ENCODE measurements at regions not wholly inside any gene's neighbourhood (a gene's known extent, or its start where the extent isn't known, plus 50 kb on each side); places are given as distances from the start of the nearest gene placed in this dataset.

DNA sequence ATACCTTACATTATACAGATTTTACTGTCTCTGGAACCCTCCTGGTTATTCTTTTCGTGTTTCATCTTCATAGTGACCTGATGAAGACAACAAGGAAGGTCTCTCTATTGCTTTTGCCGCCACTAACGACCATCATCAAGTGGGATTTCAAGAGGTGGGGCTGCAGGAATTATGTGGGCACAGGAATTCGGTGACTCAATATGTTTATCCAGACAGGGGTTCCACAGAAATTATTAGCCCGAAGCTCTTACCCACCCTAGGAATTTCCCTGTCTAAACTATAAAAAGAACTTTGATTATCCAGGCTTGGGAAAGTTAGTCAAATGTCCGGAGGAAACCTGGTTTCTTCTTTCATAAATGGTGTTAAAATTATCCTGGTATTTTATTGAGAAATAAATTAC lies 566.8 kb upstream of the TENM4 start:
- no peaks in the 10 kb centered on the region for H3K27me3 ChIP-seq (ENCODE audit: control insufficient read depth in 3 of 3, insufficient read depth in 3 of 3, low read length in 3 of 3)
- H3K4me1 ChIP-seq (ENCODE audit: control insufficient read depth in 3 of 3, insufficient read depth in 3 of 3, low read length in 3 of 3), result no peaks in the 10 kb centered on the region
- H3K27ac ChIP-seq (ENCODE audit: low read depth, low read length), result no peak overlapping the region
- no peak overlapping the region for H3K4me3 ChIP-seq (ENCODE audit: low read length in 3 of 3)
- no peak overlapping the region for H3K9ac ChIP-seq (ENCODE audit: low read depth in 1 of 3, low read length in 3 of 3)
- H3K9me3 ChIP-seq (ENCODE audit: control insufficient read depth in 3 of 3, low read length in 3 of 3), result peaks cover 0 to 1% (median 0%) of the 10 kb centered on the region in 3 donors
- no peaks in the 10 kb centered on the region for H3K36me3 ChIP-seq (ENCODE audit: control insufficient read depth in 3 of 3, insufficient read depth in 3 of 3, low read length in 3 of 3)

GRCh38 chr11:79990141-79990540 lies 549.3 kb upstream of the TENM4 start:
- H3K4me1 ChIP-seq (ENCODE audit: control insufficient read depth in 3 of 3, insufficient read depth in 3 of 3, low read length in 3 of 3), result peaks cover 0 to 3% (median 0%) of the 10 kb centered on the region in 3 donors
- H3K27ac ChIP-seq (ENCODE audit: low read depth, low read length), result no peak overlapping the region
- H3K4me3 ChIP-seq (ENCODE audit: low read length in 3 of 3), result no peak overlapping the region
- no peaks in the 10 kb centered on the region for H3K36me3 ChIP-seq (ENCODE audit: control insufficient read depth in 3 of 3, insufficient read depth in 3 of 3, low read length in 3 of 3)
- no peaks in the 10 kb centered on the region for H3K27me3 ChIP-seq (ENCODE audit: control insufficient read depth in 3 of 3, insufficient read depth in 3 of 3, low read length in 3 of 3)
- H3K9me3 ChIP-seq (ENCODE audit: control insufficient read depth in 3 of 3, low read length in 3 of 3), result no peaks in the 10 kb centered on the region
- no peak overlapping the region for H3K9ac ChIP-seq (ENCODE audit: low read depth in 1 of 3, low read length in 3 of 3)

DNA sequence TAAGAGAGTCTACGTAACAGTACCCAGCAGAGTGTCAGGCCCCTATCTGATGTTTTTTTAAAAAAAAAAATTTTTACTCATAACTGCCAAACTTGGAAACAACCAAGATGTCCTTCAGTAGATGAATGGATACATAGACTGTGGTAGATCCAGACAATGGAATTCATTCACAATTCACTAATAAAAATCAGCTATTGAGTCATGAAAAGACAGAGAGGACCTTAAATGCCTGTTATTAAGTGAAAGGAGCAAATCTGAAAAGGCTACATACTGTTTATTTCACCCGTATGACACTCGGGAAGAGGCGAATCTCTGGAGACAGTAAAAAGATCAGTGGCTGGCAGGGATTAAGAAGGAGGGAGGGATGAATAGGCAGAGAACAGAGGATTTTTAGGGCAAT lies 541.4 kb upstream of the TENM4 start:
- no peaks in the 10 kb centered on the region for H3K36me3 ChIP-seq (ENCODE audit: control insufficient read depth in 3 of 3, insufficient read depth in 3 of 3, low read length in 3 of 3)
- H3K27me3 ChIP-seq (ENCODE audit: control insufficient read depth in 3 of 3, insufficient read depth in 3 of 3, low read length in 3 of 3), result no peaks in the 10 kb centered on the region
- H3K27ac ChIP-seq (ENCODE audit: low read depth, low read length), result no peak overlapping the region
- no peaks in the 10 kb centered on the region for H3K9me3 ChIP-seq (ENCODE audit: control insufficient read depth in 3 of 3, low read length in 3 of 3)
- H3K9ac ChIP-seq (ENCODE audit: low read depth in 1 of 3, low read length in 3 of 3), result no peak overlapping the region
- no peak overlapping the region for H3K4me3 ChIP-seq (ENCODE audit: low read length in 3 of 3)
- H3K4me1 ChIP-seq (ENCODE audit: control insufficient read depth in 3 of 3, insufficient read depth in 3 of 3, low read length in 3 of 3), result no peaks in the 10 kb centered on the region

- Histone ChIP-seq H3K9me3 (ENCODE audit: control insufficient read depth in 3 of 3, low read length in 3 of 3) (no peaks in the 10 kb centered on the region), H3K4me1 (ENCODE audit: control insufficient read depth in 3 of 3, insufficient read depth in 3 of 3, low read length in 3 of 3) (no peaks in the 10 kb centered on the region), H3K27ac (ENCODE audit: low read depth, low read length) (no peak overlapping the region), H3K27me3 (ENCODE audit: control insufficient read depth in 3 of 3, insufficient read depth in 3 of 3, low read length in 3 of 3) (no peaks in the 10 kb centered on the region), H3K4me3 (ENCODE audit: low read length in 3 of 3) (no peak overlapping the region), H3K9ac (ENCODE audit: low read depth in 1 of 3, low read length in 3 of 3) (no peak overlapping the region), H3K36me3 (ENCODE audit: control insufficient read depth in 3 of 3, insufficient read depth in 3 of 3, low read length in 3 of 3) (no peaks in the 10 kb centered on the region)
Observed at GRCh38 chr11:79980916-79981315, 540.1 kb upstream of the TENM4 start.

GRCh38 chr11:79973721-79974617 lies 533.1 kb upstream of the TENM4 start:
- Histone ChIP-seq H3K27ac (ENCODE audit: low read depth, low read length) (no peak overlapping the region), H3K36me3 (ENCODE audit: control insufficient read depth in 3 of 3, insufficient read depth in 3 of 3, low read length in 3 of 3) (no peaks in the 10 kb centered on the region), H3K4me3 (ENCODE audit: low read length in 3 of 3) (peak overlapping the region in 1 of 3 donors; percentile 21), H3K9ac (ENCODE audit: low read depth in 1 of 3, low read length in 3 of 3) (no peak overlapping the region), H3K4me1 (ENCODE audit: control insufficient read depth in 3 of 3, insufficient read depth in 3 of 3, low read length in 3 of 3) (peaks cover 0 to 12% (median 0%) of the 10 kb centered on the region in 3 donors), H3K9me3 (ENCODE audit: control insufficient read depth in 3 of 3, low read length in 3 of 3) (no peaks in the 10 kb centered on the region), H3K27me3 (ENCODE audit: control insufficient read depth in 3 of 3, insufficient read depth in 3 of 3, low read length in 3 of 3) (no peaks in the 10 kb centered on the region)

DNA sequence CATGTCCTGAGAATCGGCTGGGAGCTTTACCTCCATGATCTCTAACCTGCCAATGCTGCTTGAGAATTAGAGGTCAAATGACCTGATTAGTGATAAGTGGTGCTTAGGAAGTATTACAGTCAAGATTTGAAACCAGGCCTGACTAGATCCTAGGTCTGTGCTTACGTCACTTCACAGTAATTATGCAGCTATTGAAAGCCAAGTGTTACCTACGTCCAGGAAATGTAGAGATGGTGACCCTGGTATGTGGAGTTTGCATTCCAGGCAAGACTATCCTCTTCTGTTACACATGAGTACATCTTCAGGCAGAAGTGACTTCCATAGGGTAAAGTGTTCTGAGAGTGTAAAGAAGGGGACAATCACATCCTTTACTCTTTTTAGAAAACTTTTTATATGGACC lies 530.4 kb upstream of the TENM4 start:
- no peak overlapping the region for H3K27ac ChIP-seq (ENCODE audit: low read depth, low read length)
- H3K27me3 ChIP-seq (ENCODE audit: control insufficient read depth in 3 of 3, insufficient read depth in 3 of 3, low read length in 3 of 3), result no peaks in the 10 kb centered on the region
- H3K9ac ChIP-seq (ENCODE audit: low read depth in 1 of 3, low read length in 3 of 3), result no peak overlapping the region
- peaks cover 0 to 12% (median 0%) of the 10 kb centered on the region in 3 donors for H3K4me1 ChIP-seq (ENCODE audit: control insufficient read depth in 3 of 3, insufficient read depth in 3 of 3, low read length in 3 of 3)
- H3K4me3 ChIP-seq (ENCODE audit: low read length in 3 of 3), result no peak overlapping the region
- no peaks in the 10 kb centered on the region for H3K36me3 ChIP-seq (ENCODE audit: control insufficient read depth in 3 of 3, insufficient read depth in 3 of 3, low read length in 3 of 3)
- H3K9me3 ChIP-seq (ENCODE audit: control insufficient read depth in 3 of 3, low read length in 3 of 3), result no peaks in the 10 kb centered on the region

DNA sequence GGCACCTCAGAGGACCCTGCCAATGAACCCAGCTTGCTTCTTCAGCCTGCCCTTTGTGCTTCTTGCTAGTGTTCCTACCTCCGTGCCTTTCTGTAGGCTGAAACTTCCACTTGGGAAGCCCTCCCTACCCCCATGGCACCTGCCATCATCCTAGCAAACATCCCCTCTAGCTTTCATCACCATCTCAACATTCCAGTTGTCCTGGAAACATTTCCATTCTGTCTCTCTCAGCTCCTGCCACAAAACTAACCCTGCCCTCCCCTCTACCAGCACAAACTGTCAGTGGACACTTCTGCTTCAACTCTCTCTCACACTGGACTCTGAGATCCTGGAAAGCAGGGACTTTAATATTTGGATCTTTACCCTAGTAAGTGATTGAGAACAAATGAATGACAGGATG lies 525.8 kb upstream of the TENM4 start:
- H3K4me1 ChIP-seq (ENCODE audit: control insufficient read depth in 3 of 3, insufficient read depth in 3 of 3, low read length in 3 of 3), result no peaks in the 10 kb centered on the region
- H3K9ac ChIP-seq (ENCODE audit: low read depth in 1 of 3, low read length in 3 of 3), result peak overlapping the region in 1 of 3 donors; percentile 48
- no peaks in the 10 kb centered on the region for H3K36me3 ChIP-seq (ENCODE audit: control insufficient read depth in 3 of 3, insufficient read depth in 3 of 3, low read length in 3 of 3)
- no peaks in the 10 kb centered on the region for H3K9me3 ChIP-seq (ENCODE audit: control insufficient read depth in 3 of 3, low read length in 3 of 3)
- H3K27me3 ChIP-seq (ENCODE audit: control insufficient read depth in 3 of 3, insufficient read depth in 3 of 3, low read length in 3 of 3), result no peaks in the 10 kb centered on the region
- H3K4me3 ChIP-seq (ENCODE audit: low read length in 3 of 3), result no peak overlapping the region
- H3K27ac ChIP-seq (ENCODE audit: low read depth, low read length), result no peak overlapping the region

DNA sequence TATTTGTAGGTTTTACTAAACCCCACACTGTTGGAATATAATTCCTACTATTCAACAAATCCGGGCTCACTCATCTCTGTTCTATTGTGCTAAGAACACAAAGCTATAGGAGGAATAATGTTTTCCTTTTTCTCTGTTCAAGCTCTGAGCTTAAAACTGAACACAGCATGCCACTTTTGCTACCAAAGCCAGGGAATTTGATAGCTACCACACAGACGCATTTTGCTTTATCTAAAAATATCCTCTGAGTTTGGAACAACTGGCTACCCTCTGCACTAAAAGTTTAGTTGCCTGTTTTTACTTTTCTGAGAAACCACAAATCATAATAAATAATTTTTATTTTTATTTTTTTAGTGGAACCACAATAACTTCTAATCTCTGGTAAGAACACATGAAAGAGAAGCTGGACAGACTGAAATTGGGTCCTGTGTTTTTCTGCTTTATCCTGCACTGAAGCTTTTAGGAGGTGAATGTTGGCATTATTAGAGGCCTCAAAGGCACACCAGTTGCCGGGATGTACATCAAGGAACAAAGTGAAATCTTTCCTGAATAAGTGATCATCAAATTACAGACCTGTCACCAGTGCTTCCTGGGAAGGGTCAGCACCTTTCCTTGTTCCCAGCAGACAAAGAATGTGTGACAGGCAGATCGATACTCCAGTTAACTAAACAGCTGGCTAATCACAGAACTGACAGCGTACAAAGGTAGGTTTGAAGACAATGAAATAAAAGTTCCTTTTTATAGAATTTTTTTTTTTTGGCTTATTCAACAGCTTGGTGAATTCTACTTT lies 523.2 kb upstream of the TENM4 start:
- Histone ChIP-seq H3K4me1 (ENCODE audit: control insufficient read depth in 3 of 3, insufficient read depth in 3 of 3, low read length in 3 of 3) (no peaks in the 10 kb centered on the region), H3K4me3 (ENCODE audit: low read length in 3 of 3) (peak overlapping the region in 2 of 3 donors; percentile 38 to 56), H3K27me3 (ENCODE audit: control insufficient read depth in 3 of 3, insufficient read depth in 3 of 3, low read length in 3 of 3) (no peaks in the 10 kb centered on the region), H3K27ac (ENCODE audit: low read depth, low read length) (no peak overlapping the region), H3K36me3 (ENCODE audit: control insufficient read depth in 3 of 3, insufficient read depth in 3 of 3, low read length in 3 of 3) (no peaks in the 10 kb centered on the region), H3K9ac (ENCODE audit: low read depth in 1 of 3, low read length in 3 of 3) (peak overlapping the region in 2 of 3 donors; percentile 46 to 57), H3K9me3 (ENCODE audit: control insufficient read depth in 3 of 3, low read length in 3 of 3) (peaks cover 0 to 4% (median 2%) of the 10 kb centered on the region in 3 donors)

DNA sequence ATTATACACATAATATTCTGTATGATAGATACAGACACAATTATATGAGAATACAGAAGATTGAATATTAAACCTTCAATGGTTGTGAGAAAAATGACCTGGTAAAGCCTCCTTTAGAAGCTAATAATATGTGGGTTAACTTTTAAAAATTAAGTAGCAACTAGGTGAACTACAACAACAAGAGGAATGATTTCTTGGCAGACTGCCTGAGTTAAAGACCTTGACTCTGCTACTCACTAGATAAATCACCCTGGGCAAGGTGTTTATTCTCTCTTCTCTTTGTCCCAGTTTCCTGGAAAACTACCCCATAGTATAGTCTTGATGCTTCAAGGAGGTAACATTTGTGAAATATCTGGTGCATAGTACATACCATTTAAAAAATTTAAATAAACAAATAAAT lies 519.6 kb upstream of the TENM4 start:
- Histone ChIP-seq H3K27ac (ENCODE audit: low read depth, low read length) (no peak overlapping the region), H3K4me1 (ENCODE audit: control insufficient read depth in 3 of 3, insufficient read depth in 3 of 3, low read length in 3 of 3) (no peaks in the 10 kb centered on the region), H3K27me3 (ENCODE audit: control insufficient read depth in 3 of 3, insufficient read depth in 3 of 3, low read length in 3 of 3) (no peaks in the 10 kb centered on the region), H3K4me3 (ENCODE audit: low read length in 3 of 3) (no peak overlapping the region), H3K9me3 (ENCODE audit: control insufficient read depth in 3 of 3, low read length in 3 of 3) (peaks cover 0 to 5% (median 4%) of the 10 kb centered on the region in 3 donors), H3K36me3 (ENCODE audit: control insufficient read depth in 3 of 3, insufficient read depth in 3 of 3, low read length in 3 of 3) (no peaks in the 10 kb centered on the region), H3K9ac (ENCODE audit: low read depth in 1 of 3, low read length in 3 of 3) (no peak overlapping the region)

DNA sequence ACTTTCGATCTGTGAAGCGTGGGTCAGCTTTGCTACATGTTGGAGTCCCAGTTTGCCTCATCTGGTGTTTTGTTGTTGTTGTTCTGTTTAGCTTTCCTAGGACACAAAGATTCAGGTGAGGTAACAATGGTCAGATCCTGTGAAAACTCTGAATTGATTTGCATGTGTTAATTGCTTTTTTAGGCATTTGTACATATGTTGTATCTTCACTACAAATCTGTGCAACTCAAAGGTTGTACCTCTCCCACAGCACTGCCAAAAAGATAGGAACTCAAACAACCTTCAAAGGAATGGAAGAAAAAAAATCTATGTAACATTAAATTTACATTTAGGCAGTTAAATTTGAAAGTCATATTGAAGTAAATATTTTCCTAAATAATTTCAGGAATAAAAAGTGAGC lies 518.5 kb upstream of the TENM4 start:
- H3K9ac ChIP-seq (ENCODE audit: low read depth in 1 of 3, low read length in 3 of 3), result no peak overlapping the region
- H3K27ac ChIP-seq (ENCODE audit: low read depth, low read length), result no peak overlapping the region
- no peaks in the 10 kb centered on the region for H3K4me1 ChIP-seq (ENCODE audit: control insufficient read depth in 3 of 3, insufficient read depth in 3 of 3, low read length in 3 of 3)
- H3K27me3 ChIP-seq (ENCODE audit: control insufficient read depth in 3 of 3, insufficient read depth in 3 of 3, low read length in 3 of 3), result no peaks in the 10 kb centered on the region
- no peak overlapping the region for H3K4me3 ChIP-seq (ENCODE audit: low read length in 3 of 3)
- peaks cover 0 to 5% (median 4%) of the 10 kb centered on the region in 3 donors for H3K9me3 ChIP-seq (ENCODE audit: control insufficient read depth in 3 of 3, low read length in 3 of 3)
- no peaks in the 10 kb centered on the region for H3K36me3 ChIP-seq (ENCODE audit: control insufficient read depth in 3 of 3, insufficient read depth in 3 of 3, low read length in 3 of 3)
